HG03039 (cell line): ENCODE measurements at regions not wholly inside any gene's neighbourhood (a gene's known extent, or its start where the extent isn't known, plus 50 kb on each side); places are given as distances from the start of the nearest gene placed in this dataset.

Source experiments
- ATAC-seq: cut with Tn5 transposase; IDR thresholded peaks from one replicate; pipeline ENCODE4 v1.9.1; 2021; ENCODE audit warnings: mild to moderate bottlenecking, moderate library complexity; ENCODE audit not compliant: unreplicated experiment

- ATAC-seq, result no peak
Measured at GRCh38 chr13:78997902-78998629, 339.1 kb upstream of the OBI1 start.

- no peak for ATAC-seq
Measured at GRCh38 chr13:78993792-78994191, 334.8 kb upstream of the OBI1 start.

GRCh38 chr13:78981913-78982312 is 323.0 kb upstream of the OBI1 start:
- ATAC-seq, result no peak

- ATAC-seq, result no peak
Measured at GRCh38 chr13:78979349-78979748, 320.4 kb upstream of the OBI1 start.

- peak; percentile 94 for ATAC-seq
Measured at GRCh38 chr13:78978381-78978998, 319.5 kb upstream of the OBI1 start.

- ATAC-seq, result no peak
Measured at GRCh38 chr13:78977311-78977710, 318.4 kb upstream of the OBI1 start.

- no peak for ATAC-seq
Measured at GRCh38 chr13:78976696-78977095, 317.7 kb upstream of the OBI1 start.

GRCh38 chr13:78972561-78972960 is 313.6 kb upstream of the OBI1 start:
- ATAC-seq, result no peak

GRCh38 chr13:78971355-78972025 is 312.5 kb upstream of the OBI1 start:
- no peak for ATAC-seq

- no peak for ATAC-seq
Measured at GRCh38 chr13:78960881-78961280, 301.9 kb upstream of the OBI1 start.

GRCh38 chr13:78958006-78958405 is 299.1 kb upstream of the OBI1 start:
- no peak for ATAC-seq

GRCh38 chr13:78940455-78941130 is 281.6 kb upstream of the OBI1 start:
- no peak for ATAC-seq

- no peak for ATAC-seq
Measured at GRCh38 chr13:78934336-78934735, 275.4 kb upstream of the OBI1 start.

GRCh38 chr13:78915015-78915414 is 256.1 kb upstream of the OBI1 start:
- no peak for ATAC-seq

GRCh38 chr13:78913656-78914055 is 254.7 kb upstream of the OBI1 start:
- ATAC-seq, result no peak

GRCh38 chr13:78910147-78910546 is 251.2 kb upstream of the OBI1 start:
- no peak for ATAC-seq

GRCh38 chr13:78909276-78909675 is 250.3 kb upstream of the OBI1 start:
- ATAC-seq, result no peak

- no peak for ATAC-seq
Measured at GRCh38 chr13:78907006-78907405, 248.1 kb upstream of the OBI1 start.

- ATAC-seq, result no peak
Measured at GRCh38 chr13:78897200-78897599, 238.2 kb upstream of the OBI1 start.

GRCh38 chr13:78884571-78884970 is 225.6 kb upstream of the OBI1 start:
- ATAC-seq, result no peak

- ATAC-seq, result no peak
Measured at GRCh38 chr13:78881751-78882150, 222.8 kb upstream of the OBI1 start.

- ATAC-seq, result no peak
Measured at GRCh38 chr13:78881054-78881453, 222.1 kb upstream of the OBI1 start.
